A673 (cell line): ENCODE measurements at regions not wholly inside any gene's neighbourhood (a gene's known extent, or its start where the extent isn't known, plus 50 kb on each side); places are given as distances from the start of the nearest gene placed in this dataset.

Experiments used
- BruUV-seq: library from RNA; stranded (reverse); fragments of 400-500 nt; replicated peaks from 2 replicates; lab custom pipeline; 2021; lab: Mats Ljungman, UMichigan
- CTCF ChIA-PET: fragments of 300-600 bp; sonication (Branson Sonifier 250); formaldehyde crosslinking; loops from one replicate; lab custom pipeline; 2022; ENCODE audit warnings: antibody characterized with exemption; lab: Charles Lee
- POLR2A ChIA-PET: fragments of 300-600 bp; sonication (Branson Sonifier 250); formaldehyde crosslinking; loops from one replicate; lab custom pipeline; 2022; ENCODE audit warnings: antibody characterized with exemption; ENCODE audit not compliant: low non-redundant PET; lab: Charles Lee
- DNase-seq: peaks from one replicate; pipeline ENCODE4 v3.0.0-alpha.2; 2015; ENCODE audit warnings: low spot score
- H3K27ac ChIP-seq: fragments of 200-600 bp; sonication (generic); 2 replicates; pipeline ENCODE4 v1.5.1; 2016; ENCODE audit warnings: mixed run types, low read depth, mild to moderate bottlenecking, mixed read lengths, antibody characterized with exemption, low read length; ENCODE audit not compliant: poor library complexity, severe bottlenecking
- H3K27me3 ChIP-seq: fragments of 200-600 bp; sonication (generic); replicated peaks from 2 replicates; pipeline ENCODE4 v1.6.1; 2017; ENCODE audit warnings: mixed run types, low read depth, mild to moderate bottlenecking, mixed read lengths, antibody characterized with exemption, low read length; ENCODE audit not compliant: insufficient read depth, poor library complexity
- H3K36me3 ChIP-seq: fragments of 200-600 bp; sonication (generic); 2 replicates; pipeline ENCODE4 v1.6.1; 2016; ENCODE audit warnings: mixed run types, mild to moderate bottlenecking, mixed read lengths, antibody characterized with exemption, low read length; ENCODE audit not compliant: insufficient read depth, poor library complexity, severe bottlenecking
- H3K4me1 ChIP-seq: fragments of 200-600 bp; sonication (generic); 2 replicates; pipeline ENCODE4 v1.6.1; 2017; ENCODE audit warnings: mixed run types, mild to moderate bottlenecking, mixed read lengths, antibody characterized with exemption, low read length; ENCODE audit not compliant: insufficient read depth, poor library complexity, severe bottlenecking
- H3K4me3 ChIP-seq: fragments of 200-600 bp; sonication (generic); 2 replicates; pipeline ENCODE4 v1.5.1; 2016; ENCODE audit warnings: low read depth, mixed run types, mild to moderate bottlenecking, mixed read lengths, low read length; ENCODE audit not compliant: poor library complexity, severe bottlenecking
- H3K9me3 ChIP-seq: fragments of 200-600 bp; sonication (generic); 2 replicates; pipeline ENCODE4 v1.6.1; 2016; ENCODE audit warnings: mixed run types, low read depth, mild to moderate bottlenecking, mixed read lengths, antibody characterized with exemption, low read length; ENCODE audit not compliant: poor library complexity, severe bottlenecking
- EZH2 ChIP-seq: fragments of 200-600 bp; sonication (generic); IDR thresholded peaks from 2 replicates; pipeline ENCODE4 v1.6.1; 2017; ENCODE audit warnings: borderline replicate concordance, low read depth, mild to moderate bottlenecking, mixed read lengths, antibody characterized with exemption, low read length; ENCODE audit not compliant: poor library complexity, severe bottlenecking
- intact Hi-C: fragments of 100-400 bp; cut with micrococcal nuclease; formaldehyde crosslinking; loops from one replicate; pipeline ENCODE4 v1.10.0; 2022; ENCODE audit not compliant: unreplicated experiment
- TF ChIP-seq, protein P1 (sequence below): fragments of 300-800, 200-600 bp; sonication (generic); conservative IDR thresholded peaks from 2 replicates; pipeline ENCODE4 v1.5.1; 2017; ENCODE audit warnings: low read depth, mild to moderate bottlenecking, antibody characterized with exemption, low read length, moderate library complexity, mixed read lengths

DNA sequence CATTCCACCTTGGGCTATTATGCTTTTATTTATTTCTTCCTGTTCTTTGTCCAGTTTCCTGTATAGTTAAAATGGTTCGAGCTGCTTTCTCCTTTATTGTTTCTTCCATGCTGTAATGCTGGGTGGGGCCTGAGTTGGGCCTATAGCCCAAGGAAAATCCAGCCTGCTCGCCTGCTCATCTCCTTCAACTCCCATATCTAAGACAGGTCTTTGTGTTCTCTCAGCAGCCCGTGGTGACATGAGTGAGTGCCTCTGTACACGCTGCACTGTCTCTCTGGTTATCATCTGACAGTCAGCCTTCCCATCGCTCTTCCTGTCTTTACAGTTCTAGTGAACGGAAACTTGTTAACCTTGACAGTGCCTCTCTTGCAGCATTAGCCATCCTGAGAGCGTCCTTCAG, 221.9 kb upstream of the SLC10A2 start:
- Histone ChIP-seq H3K9me3 (no peaks in the 10 kb centered on the region), H3K27me3 (no peaks in the 10 kb centered on the region), H3K4me3 (no peak overlapping the region), H3K4me1 (peaks cover 26% of the 10 kb centered on the region), H3K36me3 (no peaks in the 10 kb centered on the region), H3K27ac (peak overlapping the region; percentile 65)
- CTCF ChIA-PET = no interaction called here
- no TSS peak for BruUV-seq
- POLR2A ChIA-PET = no interaction called here
- TF ChIP-seq, protein P1, sequence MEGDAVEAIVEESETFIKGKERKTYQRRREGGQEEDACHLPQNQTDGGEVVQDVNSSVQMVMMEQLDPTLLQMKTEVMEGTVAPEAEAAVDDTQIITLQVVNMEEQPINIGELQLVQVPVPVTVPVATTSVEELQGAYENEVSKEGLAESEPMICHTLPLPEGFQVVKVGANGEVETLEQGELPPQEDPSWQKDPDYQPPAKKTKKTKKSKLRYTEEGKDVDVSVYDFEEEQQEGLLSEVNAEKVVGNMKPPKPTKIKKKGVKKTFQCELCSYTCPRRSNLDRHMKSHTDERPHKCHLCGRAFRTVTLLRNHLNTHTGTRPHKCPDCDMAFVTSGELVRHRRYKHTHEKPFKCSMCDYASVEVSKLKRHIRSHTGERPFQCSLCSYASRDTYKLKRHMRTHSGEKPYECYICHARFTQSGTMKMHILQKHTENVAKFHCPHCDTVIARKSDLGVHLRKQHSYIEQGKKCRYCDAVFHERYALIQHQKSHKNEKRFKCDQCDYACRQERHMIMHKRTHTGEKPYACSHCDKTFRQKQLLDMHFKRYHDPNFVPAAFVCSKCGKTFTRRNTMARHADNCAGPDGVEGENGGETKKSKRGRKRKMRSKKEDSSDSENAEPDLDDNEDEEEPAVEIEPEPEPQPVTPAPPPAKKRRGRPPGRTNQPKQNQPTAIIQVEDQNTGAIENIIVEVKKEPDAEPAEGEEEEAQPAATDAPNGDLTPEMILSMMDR = no peak
- TF ChIP-seq EZH2 = no peak
- peak; percentile 92 for DNase-seq
- intact Hi-C loops = no loop called here

DNA sequence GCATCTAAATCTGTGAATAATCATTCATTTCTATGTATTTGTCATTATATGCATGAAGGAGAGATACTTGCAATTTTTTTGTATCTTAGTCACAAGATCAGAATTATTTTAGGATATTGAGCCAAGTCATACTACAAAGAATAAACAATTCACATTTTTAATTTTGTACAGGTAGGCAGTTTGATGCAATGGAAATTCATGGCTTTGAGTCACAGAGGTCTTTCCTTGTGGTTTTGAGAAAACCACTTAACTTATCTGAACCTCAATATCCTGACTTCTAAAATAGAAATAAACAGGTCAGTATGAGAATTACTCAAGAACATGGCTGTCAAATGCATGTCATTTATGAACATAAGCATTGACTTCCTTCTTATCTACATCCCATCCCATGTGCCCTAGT, 221.4 kb upstream of the SLC10A2 start:
- Histone ChIP-seq H3K27me3 (no peaks in the 10 kb centered on the region), H3K4me1 (peaks cover 21% of the 10 kb centered on the region), H3K4me3 (no peak overlapping the region), H3K27ac (peak overlapping the region; percentile 44), H3K9me3 (no peaks in the 10 kb centered on the region), H3K36me3 (no peaks in the 10 kb centered on the region)
- intact Hi-C loops = no loop called here
- BruUV-seq = no TSS peak
- ChIA-PET CTCF (no interaction called here), POLR2A (no interaction called here)
- DNase-seq = no peak
- TF ChIP-seq EZH2 = no peak
- TF ChIP-seq, protein P1 = no peak

DNA sequence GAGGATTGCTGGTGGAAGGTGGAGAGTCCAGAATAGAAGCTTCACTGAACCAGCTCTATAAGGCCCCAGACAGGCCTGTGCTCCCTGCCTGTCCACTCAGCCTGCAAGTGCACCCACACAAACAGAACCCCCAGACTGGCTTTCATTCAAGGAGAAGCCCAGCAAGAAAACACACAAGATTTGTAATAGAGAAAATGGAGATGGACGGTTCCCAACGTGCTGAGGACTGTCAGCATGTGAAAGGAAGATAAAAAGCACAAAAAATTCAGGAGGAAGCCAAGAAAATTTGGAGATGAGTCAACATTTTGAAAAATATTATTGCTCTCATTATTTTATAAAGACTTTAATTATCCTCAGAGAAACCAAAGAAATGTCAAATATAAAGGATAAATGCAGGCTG, 218.2 kb upstream of the SLC10A2 start:
- peaks cover 7% of the 10 kb centered on the region for H3K4me1 ChIP-seq
- intact Hi-C loops = no loop called here
- ChIA-PET CTCF (no interaction called here), POLR2A (no interaction called here)
- H3K27ac ChIP-seq = no peak overlapping the region
- no TSS peak for BruUV-seq
- TF ChIP-seq EZH2 = no peak
- TF ChIP-seq, protein P1 = no peak
- no peaks in the 10 kb centered on the region for H3K9me3 ChIP-seq
- H3K4me3 ChIP-seq = no peak overlapping the region
- H3K36me3 ChIP-seq = no peaks in the 10 kb centered on the region
- no peaks in the 10 kb centered on the region for H3K27me3 ChIP-seq
- no peak for DNase-seq
